GM19351 (cell line): ENCODE measurements at regions not wholly inside any gene's neighbourhood (a gene's known extent, or its start where the extent isn't known, plus 50 kb on each side); places are given as distances from the start of the nearest gene placed in this dataset.

Experiments used
- ATAC-seq: cut with Tn5 transposase; IDR thresholded peaks from one replicate; pipeline ENCODE4 v1.9.1; 2021; ENCODE audit warnings: mild to moderate bottlenecking, moderate library complexity; ENCODE audit not compliant: unreplicated experiment

DNA sequence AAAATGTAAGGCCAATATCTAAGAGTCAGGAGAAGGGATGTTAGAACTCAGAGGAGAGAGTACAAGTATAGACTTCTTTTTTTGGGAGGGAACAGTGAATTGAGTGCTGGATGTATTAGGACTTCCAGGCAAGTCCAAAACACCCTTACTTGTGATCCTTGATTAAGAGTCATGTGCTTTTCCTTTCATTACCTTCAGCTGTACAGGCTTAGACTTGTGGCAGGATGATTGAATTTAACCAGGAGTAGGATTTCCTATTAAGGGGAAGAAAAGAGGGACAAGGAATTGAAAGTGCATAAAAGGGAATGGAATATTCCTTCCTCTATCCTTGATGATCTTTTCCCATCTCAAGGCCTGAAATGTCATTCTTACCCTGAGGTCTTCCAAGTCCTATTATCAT is 606.7 kb downstream of the STIM2 start:
- no peak for ATAC-seq

DNA sequence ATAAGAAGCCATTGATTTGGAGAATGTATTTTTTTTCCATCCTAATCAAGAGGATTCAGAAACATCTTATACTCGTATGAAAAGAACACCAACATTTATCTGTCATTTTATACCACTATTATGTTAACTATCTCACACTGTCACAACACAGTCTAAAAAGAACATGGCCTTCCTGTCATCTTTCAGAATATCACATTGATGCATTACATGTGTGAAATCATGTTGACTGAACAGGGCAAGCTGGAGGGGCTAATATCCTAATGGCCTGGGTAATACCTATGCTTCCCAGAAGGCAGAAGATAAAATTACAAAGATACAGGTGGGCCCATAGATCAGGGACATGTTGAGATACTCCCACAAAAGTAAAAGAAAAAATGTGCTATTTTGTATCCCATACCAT is 611.7 kb downstream of the STIM2 start:
- ATAC-seq: no peak

DNA sequence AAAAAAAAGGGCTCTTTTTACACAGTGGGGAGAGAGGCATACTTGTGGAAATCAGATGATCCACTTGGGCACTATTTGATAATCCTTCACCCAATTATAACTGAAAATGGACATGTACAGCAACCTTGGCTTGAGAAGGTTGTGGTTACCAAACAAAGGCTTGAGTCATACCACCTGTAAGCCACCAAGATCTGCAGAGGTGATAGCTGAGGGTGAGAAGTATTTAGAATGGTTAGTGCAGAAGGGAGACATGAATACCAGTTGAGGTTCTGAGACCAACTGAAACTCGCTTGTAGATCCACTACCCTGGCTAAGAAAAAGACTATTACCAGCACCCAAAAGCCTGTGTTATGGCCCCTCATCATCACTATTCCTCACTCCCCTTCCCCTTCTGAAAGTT is 614.0 kb downstream of the STIM2 start:
- no peak for ATAC-seq

DNA sequence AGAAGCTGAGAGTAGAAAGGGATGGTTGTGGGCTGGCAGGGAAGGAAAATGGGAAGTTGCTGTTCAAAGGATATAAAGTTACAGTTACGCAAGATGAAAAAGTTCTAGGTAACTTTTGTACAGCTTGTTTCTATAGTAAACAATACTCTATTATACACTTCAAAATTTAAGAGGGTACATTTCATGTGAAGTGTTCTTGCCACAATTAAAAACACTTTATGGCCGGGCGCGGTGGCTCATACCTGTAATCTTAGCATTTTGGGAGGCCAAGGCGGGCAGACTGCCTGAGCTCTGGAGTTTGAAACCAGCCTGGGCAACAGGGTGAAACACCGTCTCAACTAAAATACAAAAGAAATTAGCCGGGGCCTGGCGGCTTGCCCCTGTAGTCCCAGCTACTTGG is 623.6 kb downstream of the STIM2 start:
- no peak for ATAC-seq

DNA sequence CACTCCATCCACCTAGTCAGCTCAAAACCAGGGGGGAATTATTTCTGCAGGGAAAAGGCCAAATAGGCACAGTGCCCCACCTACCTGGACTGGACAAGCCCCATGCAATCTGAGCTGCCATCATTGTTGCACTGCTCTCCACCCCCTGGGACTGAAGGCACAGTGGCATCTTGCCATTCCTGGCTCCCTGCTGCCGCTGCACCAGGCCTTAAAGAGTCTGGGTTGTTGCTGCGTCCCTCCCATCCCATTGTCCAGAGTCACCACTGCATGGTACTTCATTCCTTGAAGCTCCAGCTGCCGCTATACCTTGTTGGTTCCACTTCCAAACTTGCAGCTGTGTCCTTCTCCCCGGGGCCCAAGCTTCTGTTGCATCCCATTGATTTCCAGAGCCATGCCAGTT is 629.7 kb downstream of the STIM2 start:
- ATAC-seq: no peak

DNA sequence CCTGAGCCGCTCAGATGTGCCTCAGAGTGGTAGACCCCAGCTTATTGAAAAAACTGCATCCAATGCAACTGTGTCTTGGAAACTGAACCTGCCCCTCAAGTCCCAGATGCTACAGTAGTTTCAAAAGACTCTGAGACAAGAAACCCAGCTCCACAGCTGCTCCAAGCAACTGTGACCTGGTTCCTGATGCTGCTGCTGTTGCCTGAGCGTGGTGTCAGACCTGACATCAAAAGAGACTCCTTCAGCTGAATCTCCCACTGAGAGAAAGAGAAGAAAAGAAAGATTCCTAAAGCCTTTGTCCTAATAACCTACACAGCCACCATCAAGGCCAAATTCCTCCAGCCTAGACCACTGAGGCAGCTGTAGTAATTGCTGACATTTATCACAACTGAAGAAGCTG is 630.1 kb downstream of the STIM2 start:
- ATAC-seq: no peak

DNA sequence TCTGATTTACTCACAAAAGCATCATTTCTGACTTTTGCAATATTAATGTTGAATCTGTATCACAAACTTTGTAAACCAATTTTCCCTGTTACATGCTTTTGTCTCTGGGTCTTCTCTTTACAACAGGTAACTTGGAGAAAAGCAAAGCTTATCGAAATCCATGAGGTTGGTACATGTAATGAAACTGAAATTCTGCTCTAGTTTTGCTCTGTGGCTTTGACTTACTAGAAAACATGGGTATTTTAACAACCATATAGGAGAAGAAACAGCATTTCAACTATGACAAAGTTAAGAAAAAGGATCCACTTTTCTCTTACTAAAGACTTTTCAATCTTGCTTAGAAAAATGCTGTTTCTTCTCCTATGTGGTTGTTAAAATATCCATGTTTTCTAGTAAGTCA is 645.8 kb downstream of the STIM2 start:
- ATAC-seq: no peak

DNA sequence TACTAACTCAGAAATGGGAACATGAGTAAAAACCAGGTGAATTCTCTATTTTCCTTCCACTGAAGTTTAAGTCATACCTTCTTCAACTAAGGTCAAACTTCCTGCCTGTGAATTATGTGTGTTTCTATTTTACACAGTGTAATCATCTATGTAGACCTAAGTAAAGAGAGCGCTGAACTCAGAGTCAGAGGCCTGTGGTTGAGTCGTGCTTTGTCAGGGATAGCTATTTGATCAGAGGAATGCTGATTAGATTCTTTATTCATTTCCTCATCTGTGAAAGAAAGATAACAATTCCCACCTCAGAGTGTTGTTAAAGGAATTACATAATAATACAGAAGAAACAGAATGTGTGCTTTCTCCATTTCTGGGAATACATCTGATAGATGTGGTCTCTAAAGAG is 654.1 kb downstream of the STIM2 start:
- no peak for ATAC-seq

DNA sequence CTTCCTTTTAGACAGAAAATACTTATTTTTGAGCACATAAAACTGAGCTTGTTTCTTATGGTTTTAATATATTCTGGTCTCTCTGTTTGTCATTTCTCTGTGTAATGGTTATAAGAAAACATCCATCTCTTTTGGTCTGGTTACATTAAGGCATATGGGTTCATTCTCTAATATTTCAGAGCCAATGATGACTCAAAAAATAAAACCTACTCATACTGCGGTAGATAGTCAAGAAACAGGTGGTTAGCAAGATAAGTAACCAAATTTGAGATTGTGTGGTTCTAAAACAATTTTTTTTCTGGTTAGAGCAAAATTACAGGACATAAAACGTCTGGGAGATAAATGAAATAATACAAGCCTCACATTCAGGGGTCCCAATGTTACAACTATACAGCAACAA is 654.5 kb downstream of the STIM2 start:
- ATAC-seq: no peak

DNA sequence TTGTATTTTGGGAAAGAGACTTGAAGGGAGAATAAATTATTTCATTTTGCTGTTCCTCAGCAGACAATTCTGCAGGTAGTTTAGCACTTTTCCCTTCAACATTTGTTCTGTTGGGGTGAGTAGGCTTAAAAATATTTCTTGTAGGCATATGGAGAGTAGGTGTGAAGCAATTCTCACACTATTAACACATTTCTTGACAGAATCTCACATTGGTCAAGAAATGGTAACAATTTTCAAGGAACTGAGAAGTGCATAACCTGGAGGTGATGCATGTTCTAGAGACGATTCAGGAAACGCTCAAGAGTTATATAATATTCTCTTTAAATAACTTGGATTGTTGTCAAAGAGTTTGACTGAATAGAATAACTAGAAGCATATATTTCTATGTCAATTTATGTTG is 658.2 kb downstream of the STIM2 start:
- ATAC-seq: no peak

DNA sequence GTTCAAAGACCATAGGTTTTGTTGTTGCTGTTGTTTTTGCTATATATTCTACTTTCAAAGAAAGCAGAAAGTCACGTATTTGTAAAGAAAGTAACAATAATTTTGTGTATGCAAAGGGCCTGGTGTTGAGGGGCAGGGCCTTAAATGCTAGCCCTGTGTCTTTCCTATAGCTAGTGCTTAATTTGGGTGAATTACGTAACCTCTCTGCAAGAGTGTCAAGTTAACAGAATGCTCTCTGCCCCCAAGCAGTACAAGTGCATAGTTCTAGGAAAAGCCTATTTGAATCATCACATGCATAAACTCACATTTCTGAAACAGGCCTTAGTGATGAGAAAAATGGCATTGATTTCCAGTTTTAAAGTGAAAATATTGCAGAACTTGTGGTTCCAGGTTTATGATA is 663.6 kb downstream of the STIM2 start:
- ATAC-seq: no peak

DNA sequence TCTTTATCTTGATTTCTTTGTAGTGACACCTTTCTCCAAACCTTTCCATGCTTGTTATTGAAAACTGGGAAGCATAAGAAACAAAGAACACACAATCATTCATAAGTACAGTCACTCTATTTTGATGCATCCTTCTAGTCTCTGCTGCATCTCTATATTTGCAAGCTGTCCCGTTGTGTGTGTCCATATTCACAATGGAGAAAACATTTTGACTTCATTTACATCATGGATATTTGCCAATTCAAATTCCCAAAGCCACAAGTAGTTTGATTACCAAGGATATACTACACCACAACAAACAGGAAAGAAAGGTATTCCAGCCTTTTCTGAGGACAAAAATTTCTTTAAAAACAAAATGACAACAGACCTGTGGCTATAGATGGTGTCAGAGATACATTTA is 673.8 kb downstream of the STIM2 start:
- ATAC-seq: no peak

DNA sequence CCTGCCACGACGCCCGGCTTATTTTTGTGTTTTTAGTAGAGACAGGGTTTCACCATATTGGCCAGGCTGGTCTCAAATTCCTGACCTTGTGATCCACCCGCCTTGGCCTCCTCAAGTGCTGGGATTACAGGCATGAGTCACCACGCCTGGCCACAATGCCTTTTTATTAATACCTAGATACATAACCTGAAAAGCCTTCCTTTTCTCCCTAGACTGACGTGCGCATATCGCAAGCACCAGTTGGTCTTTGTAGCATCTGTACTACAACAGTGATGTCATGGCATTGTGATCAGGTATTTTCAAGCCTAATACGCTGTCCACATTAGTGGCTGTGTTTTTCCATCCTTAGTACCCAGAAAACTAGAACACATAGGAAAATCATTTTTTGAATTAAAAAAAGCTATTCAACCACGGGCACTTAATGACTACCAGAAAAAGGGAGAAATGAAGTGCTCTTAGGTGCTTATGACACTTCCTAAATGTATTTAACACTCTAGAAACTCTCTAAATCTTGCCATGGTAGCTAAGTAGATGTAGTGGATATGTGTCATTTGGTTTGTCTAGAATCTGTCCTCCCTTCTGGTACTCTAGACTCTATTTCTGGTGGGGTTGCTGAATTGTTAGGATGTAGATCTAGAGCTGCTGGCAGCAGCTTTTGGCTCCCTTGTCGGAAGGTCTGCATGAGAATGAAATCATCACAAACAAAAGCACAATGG is 707.8 kb downstream of the STIM2 start:
- ATAC-seq: no peak

DNA sequence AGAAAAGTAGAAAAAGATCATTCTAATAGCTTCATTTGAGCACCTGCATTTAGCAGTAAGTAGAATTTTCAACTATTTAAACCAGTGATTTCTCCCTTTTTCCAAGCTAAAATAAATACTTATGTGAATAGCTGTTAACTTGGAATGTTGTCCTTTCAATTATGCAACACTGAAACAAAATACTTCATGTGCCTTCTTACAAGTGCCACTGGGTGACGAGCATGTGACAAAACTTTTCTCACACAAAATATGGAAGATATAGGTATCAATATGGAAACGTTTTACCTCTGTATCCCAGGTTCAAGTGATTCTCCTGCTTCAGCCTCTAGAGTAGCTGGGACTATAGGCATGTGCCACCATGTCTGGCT is 708.3 kb downstream of the STIM2 start:
- ATAC-seq: no peak

DNA sequence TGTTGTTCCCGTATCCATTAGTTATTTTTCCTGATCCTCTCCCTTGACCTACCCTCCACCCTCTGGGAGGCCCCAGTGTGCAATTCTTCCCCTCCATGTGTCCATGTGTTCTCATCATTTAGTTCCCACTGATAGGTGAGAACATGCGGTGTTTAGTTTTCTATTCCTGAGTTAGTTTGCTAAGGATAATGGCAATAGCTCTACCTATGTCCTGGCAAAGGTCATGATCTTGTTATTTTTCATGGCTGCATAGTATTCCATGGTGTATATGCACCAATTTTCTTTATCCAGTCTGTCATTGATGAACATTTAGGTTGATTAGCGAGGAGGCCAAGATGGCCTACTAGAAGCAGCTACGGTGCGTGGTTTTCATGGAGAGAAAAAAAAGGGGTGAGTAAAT is 714.1 kb downstream of the STIM2 start:
- ATAC-seq: no peak

DNA sequence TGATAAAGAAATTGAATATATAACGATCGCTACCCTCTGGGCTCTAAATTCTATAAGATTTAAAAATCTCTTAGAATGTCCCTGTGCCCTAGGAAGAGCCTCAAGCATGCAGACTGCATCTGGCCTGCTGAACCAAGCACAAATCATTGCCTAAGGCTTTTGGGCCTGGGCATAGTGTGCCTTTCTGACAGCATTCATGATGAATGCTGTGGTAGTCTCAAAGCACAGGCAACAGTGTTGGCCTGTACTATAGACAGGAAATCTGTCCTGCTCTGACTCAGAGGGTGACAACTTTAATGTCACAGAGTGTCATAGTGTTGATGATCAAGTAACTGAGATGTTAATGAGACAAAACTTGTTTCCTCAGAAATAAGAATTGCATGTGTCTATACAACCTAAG is 717.3 kb downstream of the STIM2 start:
- no peak for ATAC-seq

DNA sequence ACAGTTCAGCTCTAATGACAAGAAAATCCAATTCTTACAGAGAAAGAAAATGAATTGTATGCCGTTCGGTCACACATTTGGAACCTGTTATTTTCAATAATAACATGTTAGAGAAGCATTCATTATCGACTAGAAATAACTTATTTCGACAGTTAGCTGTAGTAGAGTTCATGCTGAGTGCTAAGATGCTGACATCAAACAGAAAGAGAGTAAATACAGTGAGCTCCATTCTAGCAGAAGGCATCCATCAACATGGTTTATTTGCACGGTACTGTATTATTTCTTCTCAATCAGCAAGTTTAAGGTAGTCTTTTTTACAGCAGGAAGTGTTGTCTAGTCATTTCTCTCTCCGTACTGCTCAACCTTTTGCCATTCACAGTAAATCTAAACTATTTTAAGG is 732.1 kb downstream of the STIM2 start:
- no peak for ATAC-seq

DNA sequence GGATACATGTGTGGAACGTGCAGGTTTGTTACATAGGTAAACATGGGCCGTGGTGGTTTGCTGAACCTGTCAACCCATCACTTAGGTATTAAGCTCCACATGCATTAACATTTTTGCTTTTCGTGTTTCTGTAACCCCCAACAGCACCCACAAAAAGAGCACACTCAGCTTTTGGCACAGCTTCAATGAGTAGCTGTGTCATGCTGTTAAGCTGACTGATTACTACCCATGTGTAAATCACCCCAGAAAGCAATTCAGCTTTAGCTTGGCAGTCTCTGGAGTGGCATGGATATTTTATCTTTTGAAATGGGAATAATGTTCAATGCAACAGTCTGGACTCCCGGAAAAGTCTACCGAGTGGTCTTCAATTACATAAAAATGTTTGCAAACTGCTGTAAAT is 734.3 kb downstream of the STIM2 start:
- ATAC-seq: no peak

DNA sequence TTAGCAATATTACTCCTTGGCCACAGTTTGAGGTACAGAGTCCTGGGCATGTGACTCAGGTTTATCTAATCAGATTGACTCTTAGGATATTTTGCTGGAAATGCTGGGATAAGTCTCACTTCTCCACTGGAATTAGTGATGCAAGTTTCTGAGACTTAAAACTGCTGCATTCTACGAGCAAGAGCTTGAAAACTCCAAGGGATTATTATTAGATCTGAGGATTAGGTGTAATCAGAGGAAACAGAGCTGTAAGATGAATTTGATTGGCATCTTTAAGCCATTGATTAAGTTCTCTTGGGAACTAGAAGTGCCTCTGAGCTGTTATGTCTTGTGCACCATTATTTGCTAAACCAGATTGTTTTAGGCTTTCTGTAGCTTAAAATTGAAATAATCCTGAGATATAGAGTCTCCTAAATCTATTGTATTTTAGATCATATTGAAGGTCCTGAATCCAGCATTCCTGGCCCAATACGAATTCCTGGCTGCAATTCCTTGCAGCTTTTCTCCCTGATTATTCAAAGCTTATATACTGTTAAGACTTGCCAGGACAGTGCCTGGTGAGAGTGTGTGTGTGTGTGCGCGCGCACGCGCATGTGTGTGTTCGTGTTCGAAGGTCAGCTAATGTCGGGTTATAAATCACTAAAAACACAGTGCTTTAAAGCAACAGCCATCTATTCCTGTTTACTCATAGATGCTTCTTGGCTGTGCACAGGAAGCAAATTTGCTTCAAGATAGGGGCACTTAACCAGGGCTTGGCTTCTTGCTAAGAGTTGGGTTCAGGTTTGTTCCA is 735.1 kb downstream of the STIM2 start:
- ATAC-seq: no peak

DNA sequence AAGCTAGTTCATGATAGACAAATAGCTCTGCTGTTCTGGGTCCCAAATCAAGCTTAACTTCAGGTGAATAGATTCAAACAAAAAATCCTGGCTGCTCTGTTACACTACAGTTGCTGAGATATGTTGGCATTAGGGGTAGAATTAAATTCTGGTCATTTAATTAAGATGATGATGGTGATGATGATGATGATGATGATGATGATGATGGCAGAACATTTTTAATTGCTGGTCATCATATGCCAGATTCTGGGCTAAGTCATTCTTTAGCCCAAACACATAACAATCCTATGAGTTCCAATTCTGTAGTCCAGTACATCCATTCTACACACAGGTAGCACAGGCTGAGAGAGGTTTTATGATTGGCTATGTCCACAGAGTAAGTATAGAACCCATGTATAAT is 741.5 kb downstream of the STIM2 start:
- no peak for ATAC-seq

DNA sequence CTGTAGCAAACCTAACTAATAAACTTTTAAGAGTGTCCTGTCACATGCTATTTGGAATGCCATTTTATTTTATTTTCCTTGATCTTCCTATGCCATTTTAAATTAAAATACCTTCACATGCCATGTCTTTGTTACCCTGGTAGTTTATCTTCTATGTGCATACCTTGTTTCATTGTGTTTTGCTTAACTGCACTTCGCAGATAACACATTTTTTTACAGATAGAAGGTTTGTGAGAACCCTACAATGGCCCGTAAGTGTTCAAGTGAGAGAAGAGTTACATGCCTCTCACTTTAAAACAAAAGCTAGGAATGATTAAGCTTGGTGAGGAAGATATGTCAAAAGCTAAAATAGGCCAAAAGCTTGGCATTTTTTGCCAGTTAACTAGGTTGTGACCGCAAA is 744.1 kb downstream of the STIM2 start:
- no peak for ATAC-seq

DNA sequence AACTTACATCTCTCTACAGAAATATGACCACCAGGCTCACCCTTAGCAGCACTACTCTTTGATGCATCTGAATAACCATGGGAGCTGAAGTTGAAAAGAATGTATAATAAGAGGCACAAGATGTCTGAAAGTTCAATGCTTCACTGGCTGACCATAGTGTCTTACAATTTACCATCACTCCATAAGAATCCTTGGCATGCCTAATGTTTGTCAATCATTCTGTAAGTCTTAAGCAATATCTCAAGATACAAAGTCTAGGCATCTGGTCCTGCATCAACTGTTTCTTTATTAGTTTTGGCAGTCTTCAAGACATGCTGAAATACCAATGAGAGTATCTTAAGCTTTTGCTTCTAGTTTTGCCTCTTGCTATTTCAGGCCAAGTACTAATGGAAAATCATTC is 755.5 kb downstream of the STIM2 start:
- no peak for ATAC-seq

DNA sequence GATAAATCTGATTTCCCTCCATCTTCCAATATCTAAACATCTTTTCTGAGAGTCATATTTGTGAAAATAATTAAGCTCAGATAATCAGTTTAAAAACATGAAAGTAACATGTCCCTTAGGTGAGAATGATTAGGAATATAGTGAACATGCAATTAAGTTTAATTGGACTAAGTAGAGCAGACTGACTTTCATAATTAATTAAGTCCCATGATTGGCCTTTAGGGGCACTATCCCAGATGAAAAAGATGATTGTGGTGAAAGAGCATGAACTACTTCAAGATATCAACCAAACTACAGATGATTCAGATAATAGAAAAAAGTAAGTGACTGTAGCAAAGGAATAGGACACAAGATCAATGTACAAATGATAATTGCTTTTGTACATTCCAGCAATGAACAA is 758.8 kb downstream of the STIM2 start:
- ATAC-seq: no peak
